Loucy (cell line): ENCODE measurements at regions not wholly inside any gene's neighbourhood (a gene's known extent, or its start where the extent isn't known, plus 50 kb on each side); places are given as distances from the start of the nearest gene placed in this dataset.

Experiments used
- H2AFZ ChIP-seq: fragments of 200-600 bp; sonication (generic); 2 replicates; pipeline ENCODE4 v1.6.0; 2016; ENCODE audit warnings: antibody characterized with exemption, mild to moderate bottlenecking, low read length, moderate library complexity
- H3F3A ChIP-seq: fragments of 200-600 bp; 2 replicates; pipeline ENCODE4 v1.6.0; 2016; ENCODE audit warnings: antibody characterized with exemption, low read depth, mild to moderate bottlenecking
- H3K27me3 ChIP-seq: fragments of 200-600 bp; sonication (generic); 2 replicates; pipeline ENCODE4 v1.6.1; 2014; ENCODE audit warnings: low read length, mild to moderate bottlenecking; ENCODE audit not compliant: insufficient read depth, poor library complexity, severe bottlenecking
- H3K36me3 ChIP-seq: fragments of 200-600 bp; sonication (generic); 2 replicates; pipeline ENCODE4 v1.6.1; 2016; ENCODE audit warnings: low read length; ENCODE audit not compliant: insufficient read depth
- H3K4me1 ChIP-seq: fragments of 200-600 bp; sonication (generic); 2 replicates; pipeline ENCODE4 v1.5.1; 2014; ENCODE audit warnings: low read length, mild to moderate bottlenecking; ENCODE audit not compliant: insufficient read depth, poor library complexity, severe bottlenecking
- H3K4me2 ChIP-seq: fragments of 200-600 bp; sonication (generic); 2 replicates; pipeline ENCODE4 v1.6.0; 2014; ENCODE audit warnings: antibody characterized with exemption, low read length, low read depth, mild to moderate bottlenecking; ENCODE audit not compliant: poor library complexity, severe bottlenecking
- H3K4me3 ChIP-seq: fragments of 200-600 bp; sonication (generic); 2 replicates; pipeline ENCODE4 v1.5.1; 2014; ENCODE audit warnings: low read length, mild to moderate bottlenecking, mixed read lengths; ENCODE audit not compliant: poor library complexity, severe bottlenecking
- H3K79me2 ChIP-seq: fragments of 200-600 bp; sonication (generic); 2 replicates; pipeline ENCODE4 v1.6.1; 2014; ENCODE audit warnings: low read length; ENCODE audit not compliant: insufficient read depth
- H3K9ac ChIP-seq: fragments of 200-600 bp; sonication (generic); 2 replicates; pipeline ENCODE4 v1.6.0; 2014; ENCODE audit warnings: mild to moderate bottlenecking, low read depth, low read length, moderate library complexity; ENCODE audit not compliant: poor library complexity, severe bottlenecking
- H3K9me2 ChIP-seq: fragments of 200-600 bp; sonication (generic); replicated peaks from 2 replicates; pipeline ENCODE4 v1.6.1; 2016; ENCODE audit warnings: low read depth, low read length, mixed read lengths
- H3K9me3 ChIP-seq: fragments of 200-600 bp; sonication (generic); 2 replicates; pipeline ENCODE4 v1.6.1; 2014; ENCODE audit warnings: mild to moderate bottlenecking, antibody characterized with exemption, low read length, low read depth; ENCODE audit not compliant: insufficient read depth
- H4K20me1 ChIP-seq: fragments of 200-600 bp; sonication (generic); 2 replicates; pipeline ENCODE4 v1.6.0; 2014; ENCODE audit warnings: antibody characterized with exemption, low read length, mild to moderate bottlenecking; ENCODE audit not compliant: insufficient read depth, poor library complexity, severe bottlenecking
- CTCF ChIP-seq: fragments of 200-600 bp; sonication (generic); conservative IDR thresholded peaks from 2 replicates; pipeline ENCODE4 v1.5.1; 2014; ENCODE audit warnings: mild to moderate bottlenecking, antibody characterized with exemption, low read length
- EZH2phosphoT487 ChIP-seq: fragments of 200-600 bp; IDR thresholded peaks from 2 replicates; pipeline ENCODE4 v1.6.1; 2018; ENCODE audit warnings: antibody characterized with exemption, mild to moderate bottlenecking, moderate library complexity, borderline replicate concordance

DNA sequence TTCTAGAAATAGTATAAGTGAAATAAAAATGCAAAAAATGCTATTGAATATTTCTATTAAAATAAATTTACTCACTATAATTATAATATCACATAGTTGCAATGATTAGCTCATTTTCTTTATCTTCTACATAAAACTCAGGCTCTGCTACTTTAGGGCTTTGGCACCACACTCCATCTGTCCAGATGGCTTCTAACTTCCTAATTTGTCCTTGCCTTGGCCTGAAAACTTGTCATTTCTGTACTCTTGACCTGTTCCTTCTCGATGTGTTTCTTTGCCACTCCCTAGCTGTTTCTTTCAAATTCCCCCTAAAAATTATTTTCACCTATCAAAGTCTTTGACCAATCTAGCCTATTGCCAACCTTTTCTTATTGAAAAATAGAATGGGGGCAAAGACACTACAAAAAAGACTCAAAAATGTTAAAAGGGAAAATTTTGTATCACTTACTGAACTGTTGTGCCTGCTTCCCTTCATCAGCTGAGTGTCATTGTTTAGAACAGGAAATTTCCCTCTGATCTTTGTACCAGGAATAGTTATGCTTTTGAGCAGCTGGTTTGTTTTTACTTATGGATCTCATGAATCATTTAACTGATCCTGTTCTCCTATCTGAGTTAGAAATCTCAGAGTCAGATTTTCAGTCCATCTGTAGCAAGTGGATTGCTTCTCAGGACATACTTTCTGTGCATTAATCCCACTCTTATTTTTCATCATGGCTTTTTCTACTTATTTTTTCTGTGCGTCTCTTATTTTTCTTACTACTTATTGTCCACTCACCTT is 279.2 kb upstream of the CNR1 start:
- no peaks in the 10 kb centered on the region for H4K20me1 ChIP-seq

GRCh38 chr6:88443554-88443953 is 277.4 kb upstream of the CNR1 start:
- no peaks in the 10 kb centered on the region for H3K36me3 ChIP-seq
- no peaks in the 10 kb centered on the region for H3K9me3 ChIP-seq
- H3K9me2 ChIP-seq: no peaks in the 10 kb centered on the region
- H3K4me2 ChIP-seq: no peak overlapping the region
- no peaks in the 10 kb centered on the region for H3F3A ChIP-seq
- no peak overlapping the region for H3K4me3 ChIP-seq
- H4K20me1 ChIP-seq: no peaks in the 10 kb centered on the region
- no peak overlapping the region for H2AFZ ChIP-seq
- H3K27me3 ChIP-seq: no peaks in the 10 kb centered on the region
- no peak overlapping the region for H3K9ac ChIP-seq
- no peaks in the 10 kb centered on the region for H3K79me2 ChIP-seq
- TF ChIP-seq CTCF: no peak
- no peaks in the 10 kb centered on the region for H3K4me1 ChIP-seq

More for the DNA sequence above, 279.2 kb upstream of the CNR1 start:
- H3K4me2 ChIP-seq: no peak overlapping the region
- no peaks in the 10 kb centered on the region for H3K27me3 ChIP-seq
- no peaks in the 10 kb centered on the region for H3K4me1 ChIP-seq
- no peaks in the 10 kb centered on the region for H3K36me3 ChIP-seq
- no peaks in the 10 kb centered on the region for H3K9me3 ChIP-seq
- no peak overlapping the region for H3K4me3 ChIP-seq
- H3F3A ChIP-seq: no peaks in the 10 kb centered on the region
- TF ChIP-seq CTCF (no peak), EZH2phosphoT487 (no peak)
- H3K9me2 ChIP-seq: no peaks in the 10 kb centered on the region
- H3K79me2 ChIP-seq: no peaks in the 10 kb centered on the region
- H3K9ac ChIP-seq: no peak overlapping the region
- H2AFZ ChIP-seq: no peak overlapping the region

DNA sequence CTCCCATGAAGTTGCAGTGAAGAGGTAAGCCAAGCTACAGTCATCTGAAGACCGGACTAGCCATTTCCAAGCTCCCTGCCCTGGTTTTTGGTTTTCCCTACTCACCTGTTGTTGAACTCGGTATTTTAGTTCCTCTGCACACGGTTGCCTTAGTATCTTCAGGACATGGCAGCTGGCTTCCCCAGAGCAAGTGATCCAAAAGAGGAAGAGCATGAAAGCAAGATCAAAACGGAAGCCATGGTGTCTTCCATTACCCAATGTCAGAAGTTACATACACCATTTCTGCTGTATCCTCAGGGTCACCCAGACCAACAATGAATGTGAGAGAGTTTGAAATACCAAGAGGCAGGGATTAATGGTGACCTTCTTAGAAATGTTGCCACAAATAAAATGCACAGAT is 276.6 kb upstream of the CNR1 start:
- Histone ChIP-seq H3K79me2 (no peaks in the 10 kb centered on the region), H3K36me3 (no peaks in the 10 kb centered on the region), H3K4me2 (no peak overlapping the region), H3K9me3 (no peaks in the 10 kb centered on the region), H3K9ac (no peak overlapping the region), H3K4me1 (no peaks in the 10 kb centered on the region), H3K4me3 (no peak overlapping the region), H2AFZ (no peak overlapping the region), H3F3A (no peaks in the 10 kb centered on the region), H3K27me3 (no peaks in the 10 kb centered on the region), H3K9me2 (no peaks in the 10 kb centered on the region), H4K20me1 (no peaks in the 10 kb centered on the region)
- TF ChIP-seq EZH2phosphoT487 (no peak), CTCF (no peak)
